IPS-18c (cell line): ENCODE measurements at regions not wholly inside any gene's neighbourhood (a gene's known extent, or its start where the extent isn't known, plus 50 kb on each side); places are given as distances from the start of the nearest gene placed in this dataset.

ENCODE experiments used
- H3K4me3 ChIP-seq: 2 replicates; pipeline ENCODE4 v1.7.0; 2013; ENCODE audit warnings: low read depth, mild to moderate bottlenecking, low read length, moderate library complexity; ENCODE audit not compliant: insufficient read depth
- H3K9me3 ChIP-seq: one replicate; pipeline ENCODE4 v1.6.1; 2013; ENCODE audit warnings: mild to moderate bottlenecking, low read length, moderate library complexity; ENCODE audit not compliant: control insufficient read depth, insufficient read depth

- Histone ChIP-seq H3K9me3 (no peaks in the 10 kb centered on the region), H3K4me3 (no peak overlapping the region)
Observed at GRCh38 chr2:217223222-217223930, 363.5 kb upstream of the TNP1 start.

GRCh38 chr2:217222309-217222910 lies 362.5 kb upstream of the TNP1 start:
- Histone ChIP-seq H3K4me3 (no peak overlapping the region), H3K9me3 (no peaks in the 10 kb centered on the region)

DNA sequence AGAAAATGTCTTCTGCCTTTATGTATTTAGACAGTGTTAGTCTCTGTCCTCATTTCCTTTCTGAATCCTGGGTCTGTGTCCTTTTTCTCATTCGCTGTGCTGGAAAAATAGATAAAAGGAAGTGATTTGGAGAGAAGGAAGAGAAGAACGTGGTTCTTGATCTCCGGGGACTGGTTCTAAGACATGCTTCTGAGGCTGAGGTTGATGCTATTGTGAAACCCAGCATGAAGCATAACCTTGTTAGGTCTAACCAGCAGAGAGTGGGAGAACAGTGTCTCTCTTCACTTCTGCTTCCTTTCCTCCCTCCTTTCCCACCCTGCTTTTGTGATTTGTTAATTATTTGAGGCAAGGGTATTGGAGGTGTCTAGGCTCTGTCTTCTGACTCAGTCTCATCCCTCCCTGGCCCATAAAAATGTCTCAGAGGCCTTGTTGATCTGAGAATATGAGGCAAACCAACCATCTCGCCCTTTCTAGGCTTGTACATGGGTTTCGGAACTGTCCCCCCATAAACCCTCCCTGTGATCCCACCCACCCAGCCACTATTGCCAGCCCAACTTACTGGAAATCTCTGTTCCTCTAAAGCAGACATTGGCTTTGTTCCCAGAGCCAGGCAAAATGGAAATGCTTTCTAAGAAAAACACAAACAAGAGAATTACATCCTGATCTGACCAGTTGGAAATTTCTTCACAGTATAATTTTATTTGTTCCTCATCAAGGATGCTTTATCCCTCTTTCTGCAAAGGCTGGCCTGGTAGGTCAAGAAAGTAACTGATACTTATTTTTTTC lies 360.6 kb upstream of the TNP1 start:
- H3K9me3 ChIP-seq: no peaks in the 10 kb centered on the region
- H3K4me3 ChIP-seq: no peak overlapping the region

- Histone ChIP-seq H3K4me3 (no peak overlapping the region), H3K9me3 (no peaks in the 10 kb centered on the region)
Observed at GRCh38 chr2:217219164-217219520, 359.3 kb upstream of the TNP1 start.

DNA sequence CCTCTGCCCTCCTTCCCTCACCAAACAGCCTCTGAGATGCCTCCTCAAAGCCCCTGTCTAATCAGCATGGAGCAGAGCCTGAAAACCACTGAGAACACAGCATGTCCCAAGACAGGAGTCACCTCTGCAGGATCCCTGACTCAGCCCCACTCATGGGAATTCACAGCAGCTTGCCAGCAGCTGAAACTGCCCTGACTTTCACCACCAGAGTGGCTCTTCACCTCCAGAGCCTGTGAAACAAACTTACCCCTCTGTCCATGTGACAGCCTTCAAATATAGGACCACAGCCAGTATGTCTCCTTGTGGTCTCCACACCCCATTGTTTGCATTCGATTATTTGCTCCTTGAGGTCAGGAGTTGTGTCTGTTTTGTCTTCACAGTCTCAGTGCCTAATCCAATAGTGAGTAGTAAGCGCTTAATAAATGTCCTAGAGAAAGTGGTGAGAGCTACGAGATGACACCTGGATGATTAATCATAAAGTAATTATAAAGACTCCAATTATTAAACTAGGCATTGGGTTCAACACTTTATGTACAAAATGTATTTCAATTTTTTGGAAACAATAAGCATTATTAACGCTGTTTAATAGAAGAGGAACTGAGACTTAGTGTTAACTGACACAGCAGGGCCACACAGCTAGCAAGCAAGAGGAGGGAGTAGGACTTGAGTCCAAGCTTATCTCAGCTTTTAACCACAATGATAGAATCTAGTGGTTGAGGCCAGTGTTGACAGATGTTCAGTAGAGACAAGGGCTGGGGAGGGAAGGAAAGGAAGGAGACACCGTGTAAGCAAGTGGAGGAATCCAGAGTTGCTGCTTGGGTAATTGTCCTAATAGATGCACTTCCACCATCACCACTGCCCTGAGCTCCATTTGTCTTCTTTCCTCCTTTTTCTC lies 358.7 kb upstream of the TNP1 start:
- no peak overlapping the region for H3K4me3 ChIP-seq

GRCh38 chr2:217216982-217217381 lies 357.1 kb upstream of the TNP1 start:
- no peak overlapping the region for H3K4me3 ChIP-seq
- H3K9me3 ChIP-seq: no peaks in the 10 kb centered on the region

More for the DNA sequence above, 358.7 kb upstream of the TNP1 start:
- H3K9me3 ChIP-seq: no peaks in the 10 kb centered on the region

DNA sequence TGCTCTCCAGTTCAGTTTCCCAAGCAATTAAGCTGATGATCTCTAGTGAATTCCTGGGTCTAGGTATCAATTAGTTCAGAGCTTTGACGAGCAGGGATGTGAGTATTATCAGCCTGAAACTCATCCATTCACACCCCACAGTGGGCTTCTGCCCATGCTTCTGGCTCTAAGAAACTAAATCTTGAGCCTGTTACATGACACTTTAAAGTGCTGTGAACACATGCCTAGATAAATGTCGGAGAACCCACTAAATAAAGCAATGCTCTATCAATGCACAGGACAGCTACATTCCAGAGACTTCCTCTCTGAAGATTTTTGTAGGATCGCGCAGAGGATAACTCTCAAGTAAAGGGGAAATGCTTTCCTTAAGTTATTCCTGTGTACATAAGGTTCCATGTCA lies 356.5 kb upstream of the TNP1 start:
- Histone ChIP-seq H3K4me3 (no peak overlapping the region), H3K9me3 (no peaks in the 10 kb centered on the region)

- no peak overlapping the region for H3K4me3 ChIP-seq
- no peaks in the 10 kb centered on the region for H3K9me3 ChIP-seq
Observed at GRCh38 chr2:217215877-217216276, 356.0 kb upstream of the TNP1 start.

DNA sequence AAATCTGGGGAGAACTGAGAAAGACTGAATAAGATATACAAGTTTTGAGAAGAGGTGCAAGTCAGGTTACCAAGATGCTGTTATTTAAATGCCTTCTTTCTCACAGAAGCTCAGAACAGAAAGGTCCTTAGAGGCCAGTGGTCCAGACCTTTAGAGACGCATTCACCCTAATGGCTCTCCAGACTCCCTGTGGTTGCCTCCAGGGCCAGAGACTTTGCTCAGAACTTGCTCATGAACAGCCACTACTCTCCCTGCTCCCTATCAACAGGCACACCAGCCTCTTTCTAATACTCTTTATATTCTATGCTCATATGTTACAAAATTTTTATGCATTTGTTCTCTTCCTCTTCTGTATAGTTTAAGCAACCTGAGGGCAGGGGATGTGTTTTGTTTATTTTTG lies 349.0 kb upstream of the TNP1 start:
- Histone ChIP-seq H3K4me3 (no peak overlapping the region), H3K9me3 (peaks cover 2% of the 10 kb centered on the region)

DNA sequence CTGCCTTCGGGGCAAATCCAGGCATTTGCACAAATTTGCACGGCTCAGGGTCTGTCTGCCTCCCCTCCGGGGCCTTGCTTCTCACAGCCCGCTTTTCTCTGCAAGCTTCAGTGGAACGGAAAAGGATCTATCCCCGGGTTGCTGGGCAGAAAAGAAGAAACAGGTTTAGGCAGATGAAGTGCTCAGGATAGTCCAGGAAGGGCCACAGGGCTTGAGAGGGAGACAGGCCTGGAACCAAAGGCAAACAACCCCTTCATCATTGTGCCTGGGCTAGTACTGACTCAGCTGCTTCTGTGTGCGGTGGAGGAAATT lies 347.8 kb upstream of the TNP1 start:
- H3K4me3 ChIP-seq: no peak overlapping the region
- peaks cover 5% of the 10 kb centered on the region for H3K9me3 ChIP-seq

- Histone ChIP-seq H3K9me3 (peaks cover 5% of the 10 kb centered on the region), H3K4me3 (no peak overlapping the region)
Observed at GRCh38 chr2:217206907-217207698, 347.2 kb upstream of the TNP1 start.

DNA sequence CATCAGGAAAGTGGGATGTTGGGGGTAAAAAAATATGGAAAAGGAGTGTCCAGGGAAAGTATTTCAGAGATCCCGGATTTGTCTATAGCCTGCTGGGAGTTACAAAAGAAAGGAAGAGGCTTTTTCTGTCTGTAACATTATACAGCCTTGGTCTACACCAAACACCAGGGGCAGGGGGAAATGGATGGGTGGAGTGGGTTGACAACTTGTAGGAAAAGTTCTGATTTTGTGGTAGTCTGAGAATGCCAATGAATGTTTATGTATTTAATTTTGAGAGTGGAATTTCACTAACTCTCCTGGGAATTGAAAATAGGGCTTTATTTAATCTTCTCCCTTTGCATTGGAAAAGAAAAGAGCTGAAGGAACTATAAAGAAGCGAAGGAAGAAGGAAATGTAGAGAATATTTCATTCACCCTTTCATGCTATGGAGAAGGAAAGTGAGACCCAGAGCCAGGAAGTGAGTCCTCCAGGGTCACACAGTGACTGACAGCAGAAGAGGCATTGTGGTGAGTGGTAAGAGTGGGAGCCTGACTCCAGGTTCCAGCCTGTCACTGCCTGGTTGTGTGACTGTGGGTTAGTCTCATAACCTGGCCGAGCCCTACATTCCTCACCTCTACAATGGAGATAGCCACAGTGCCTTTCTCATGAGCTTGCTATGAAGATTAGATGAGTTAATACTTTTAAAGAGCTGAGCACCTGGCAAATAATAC lies 346.3 kb upstream of the TNP1 start:
- Histone ChIP-seq H3K9me3 (peaks cover 5% of the 10 kb centered on the region), H3K4me3 (no peak overlapping the region)

GRCh38 chr2:217204358-217204757 lies 344.5 kb upstream of the TNP1 start:
- H3K4me3 ChIP-seq: no peak overlapping the region
- peaks cover 5% of the 10 kb centered on the region for H3K9me3 ChIP-seq

DNA sequence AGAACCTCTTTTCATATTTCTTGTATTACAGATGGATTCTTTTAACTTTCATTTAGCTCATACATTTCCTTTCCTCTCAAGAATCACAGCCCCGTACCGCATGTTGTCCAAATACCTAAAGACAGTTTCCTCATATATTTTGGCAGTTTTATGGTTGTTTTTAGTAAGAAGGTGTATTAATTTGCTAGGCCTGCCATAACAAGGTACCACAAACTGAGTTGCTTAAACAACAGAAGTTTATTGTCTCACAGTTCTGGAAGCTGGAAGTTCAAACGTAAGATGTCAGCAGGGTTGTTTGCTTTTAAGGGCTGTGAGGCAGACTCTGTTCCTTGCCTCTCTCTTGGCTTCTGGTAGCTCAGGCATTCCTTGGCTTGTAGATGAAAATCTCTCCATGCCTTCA lies 343.2 kb upstream of the TNP1 start:
- H3K4me3 ChIP-seq: no peak overlapping the region
- peaks cover 5% of the 10 kb centered on the region for H3K9me3 ChIP-seq

DNA sequence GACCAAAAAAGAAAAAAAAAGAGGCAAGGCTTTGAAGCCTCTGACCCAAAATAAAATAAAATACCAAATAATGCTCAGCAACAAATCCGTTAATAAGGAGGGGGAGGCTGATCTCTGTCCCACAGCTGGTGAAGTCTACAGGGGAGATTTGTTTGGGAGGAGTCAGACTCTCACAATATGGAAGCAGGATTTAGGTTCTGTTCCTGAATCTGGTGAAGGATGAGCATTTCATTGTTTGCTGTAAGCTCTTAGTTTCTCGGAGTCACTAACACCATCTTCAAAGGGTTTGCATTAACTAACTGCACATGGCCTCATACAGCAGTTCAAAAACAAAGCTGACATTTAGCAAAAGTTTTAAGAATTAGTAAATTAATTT lies 339.4 kb upstream of the TNP1 start:
- H3K9me3 ChIP-seq: peaks cover 3% of the 10 kb centered on the region
- H3K4me3 ChIP-seq: no peak overlapping the region

DNA sequence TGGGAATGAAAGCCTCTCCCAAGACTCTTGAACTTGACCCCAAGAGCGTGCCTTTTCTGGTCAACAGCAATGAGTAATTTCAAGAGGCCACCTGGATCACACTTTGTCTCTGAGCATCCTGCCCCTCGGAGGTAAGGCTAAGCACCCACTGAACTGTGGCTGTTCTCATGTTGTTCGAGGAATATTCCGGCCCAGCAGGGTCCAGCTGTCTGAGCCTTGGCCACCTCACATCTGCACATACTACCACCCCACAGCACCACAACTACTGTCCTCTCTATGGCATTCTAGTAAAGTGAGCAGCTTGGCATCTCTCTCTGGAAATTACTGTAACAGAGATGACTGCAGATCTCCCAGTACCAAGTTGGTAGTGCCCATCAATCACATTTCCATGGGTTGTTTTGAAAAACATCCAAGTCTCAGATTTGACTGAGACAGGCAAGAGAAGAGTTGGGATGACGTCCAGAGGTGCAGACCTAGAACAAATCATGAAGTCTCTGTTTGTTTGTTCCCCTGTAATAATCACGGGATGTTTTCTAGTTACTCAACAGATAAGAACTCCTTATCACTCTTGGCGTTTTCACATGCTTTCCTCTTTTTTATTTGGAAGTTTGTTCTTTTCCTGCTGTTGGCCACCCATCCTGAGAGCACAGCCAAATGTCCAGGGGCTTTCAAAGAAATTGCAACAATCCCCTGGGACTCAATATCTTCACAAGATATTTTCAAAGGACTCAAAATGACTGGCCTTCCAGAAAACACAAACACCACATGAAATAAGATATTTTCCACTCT lies 336.0 kb upstream of the TNP1 start:
- no peak overlapping the region for H3K4me3 ChIP-seq

More for the DNA sequence above, 336.0 kb upstream of the TNP1 start:
- H3K9me3 ChIP-seq: no peaks in the 10 kb centered on the region
